Spleen (tissue), 11 donors: ENCODE measurements at regions not wholly inside any gene's neighbourhood (a gene's known extent, or its start where the extent isn't known, plus 50 kb on each side); places are given as distances from the start of the nearest gene placed in this dataset.

Source experiments
- DNase-seq: peaks from one replicate; pipeline ENCODE4 v3.0.0-alpha.2; 2020
- H3K27ac ChIP-seq, 8 donors: fragments of 200-600 bp; sonication (generic) in 7 of 8; 1 replicate in 4 of 8; 2 replicates in 4 of 8; pipeline versions ENCODE4 v1.5.0 to v1.8.0; 2016 to 2021; ENCODE audit warnings: inconsistent platforms in 4 of 8, mild to moderate bottlenecking in 4 of 8, moderate library complexity in 1 of 8
- H3K27me3 ChIP-seq, 7 donors: fragments of 200-600 bp; sonication (generic) in 6 of 7; replicated peaks in 1 of 7; 1 replicate in 4 of 7; 2 replicates in 3 of 7; pipeline versions ENCODE4 v1.5.0 to v1.8.0; 2016 to 2021; ENCODE audit warnings: inconsistent platforms in 3 of 7, mild to moderate bottlenecking in 1 of 7
- H3K36me3 ChIP-seq, 6 donors: fragments of 200-600 bp; sonication (generic) in 5 of 6; 1 replicate in 4 of 6; 2 replicates in 2 of 6; pipeline versions ENCODE4 v1.5.0 to v1.8.0; 2016 to 2021; ENCODE audit warnings: inconsistent platforms in 2 of 6
- H3K4me1 ChIP-seq, 6 donors: fragments of 200-600 bp; sonication (generic) in 5 of 6; 1 replicate in 3 of 6; 2 replicates in 3 of 6; pipeline versions ENCODE4 v1.5.0 to v1.8.0; 2016 to 2021; ENCODE audit warnings: inconsistent platforms in 3 of 6
- H3K4me3 ChIP-seq, 8 donors: fragments of 200-600 bp; sonication (generic) in 7 of 8; 1 replicate in 4 of 8; 2 replicates in 4 of 8; pipeline versions ENCODE4 v1.5.0 to v1.8.0; 2016 to 2021; ENCODE audit warnings: inconsistent platforms in 4 of 8, mild to moderate bottlenecking in 4 of 8, moderate library complexity in 2 of 8
- H3K9me3 ChIP-seq, 8 donors: fragments of 200-600 bp; sonication (generic) in 7 of 8; 1 replicate in 4 of 8; 2 replicates in 4 of 8; pipeline versions ENCODE4 v1.5.0 to v1.8.0; 2016 to 2021; ENCODE audit warnings: inconsistent platforms in 4 of 8
- POLR2A ChIP-seq, 3 donors: fragments of 450-650 bp; IDR thresholded peaks; one replicate each; pipeline ENCODE4 v1.5.1; 2017; ENCODE audit warnings: antibody characterized with exemption in 3 of 3, mild to moderate bottlenecking in 1 of 3
- POLR2AphosphoS5 ChIP-seq, 3 donors: sonication (generic); formaldehyde crosslinking; IDR thresholded peaks; one replicate each; pipeline ENCODE4 v1.5.1; 2017; ENCODE audit warnings: antibody characterized with exemption in 3 of 3
- WGBS, 5 donors: extraction: QIAGEN DNeasy Blood & Tissue Kit in 3 of 5; methylation state at CpG; one replicate each; pipeline versions ENCODE4 v1.1.5 to v1.1.7; 2013 to 2018; 5-methylcytosine and 5-hydroxymethylcytosine counted together
- intact Hi-C: fragments of 100-400 bp; cut with DNase I; formaldehyde crosslinking; loops from one replicate; pipeline ENCODE4 v1.15.0; 2023; ENCODE audit warnings: low total_unique reads
- TF ChIP-seq, protein P1 (sequence below), 11 experiments: fragments of 200-600 bp in 7 of 11; fragments of 450-650 bp in 4 of 11; sonication (generic) in 4 of 11; IDR thresholded peaks in 8 of 11; conservative IDR thresholded peaks in 3 of 11; 1 replicate in 7 of 11; 2 replicates in 4 of 11; pipeline versions ENCODE4 v1.4.0 to v1.8.0; 2016 to 2021; ENCODE audit warnings: antibody characterized with exemption in 11 of 11, inconsistent platforms in 4 of 11, mild to moderate bottlenecking in 1 of 11
- donor health status: healthy with polysubstance abuse.
- donor health status: DM: no; HTN: no; CAD: no; lungs with moderate emphysema.
- donor health status: DM: no; HTN: no; CAD: no.
- donor health status: Bipolar disorder and iron deficiency.
- donor health status: healthy.
- donor health status: DM: no; HTN: no; CAD: no.
- donor health status: DM: yes; HTN: yes; CAD: no.

DNA sequence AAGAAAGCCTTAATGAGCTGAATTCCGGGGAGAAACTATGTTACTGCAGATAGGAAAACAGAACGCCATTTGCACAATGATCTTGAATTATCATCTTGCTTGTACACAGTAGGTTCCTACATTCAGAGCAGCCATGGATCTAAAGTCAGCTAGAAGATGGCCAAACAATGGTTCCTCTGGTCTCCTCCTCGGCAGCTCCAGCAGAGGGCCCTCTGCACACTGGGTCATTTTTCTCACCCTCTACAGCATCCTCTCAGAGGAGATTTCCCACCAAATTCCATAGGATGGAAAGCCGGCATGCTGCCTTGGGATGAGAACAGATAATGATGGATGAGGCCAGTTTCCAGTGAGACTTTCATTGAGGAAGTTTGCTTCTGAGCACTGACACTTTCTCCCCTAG lies 308.5 kb upstream of the NFE2L3 start:
- peaks cover 0 to 4% (median 0%) of the 10 kb centered on the region in 6 donors for H3K4me1 ChIP-seq
- no peaks in the 10 kb centered on the region for H3K36me3 ChIP-seq
- WGBS, 5 donors: 82 to 91% (median 85%) methylated on average over 4 of the region's 4 CpGs
- TF ChIP-seq POLR2A (IDR thresholded peaks at IDR 0.05) (no peak), POLR2AphosphoS5 (IDR thresholded peaks at IDR 0.05) (no peak)
- TF ChIP-seq, protein P1, sequence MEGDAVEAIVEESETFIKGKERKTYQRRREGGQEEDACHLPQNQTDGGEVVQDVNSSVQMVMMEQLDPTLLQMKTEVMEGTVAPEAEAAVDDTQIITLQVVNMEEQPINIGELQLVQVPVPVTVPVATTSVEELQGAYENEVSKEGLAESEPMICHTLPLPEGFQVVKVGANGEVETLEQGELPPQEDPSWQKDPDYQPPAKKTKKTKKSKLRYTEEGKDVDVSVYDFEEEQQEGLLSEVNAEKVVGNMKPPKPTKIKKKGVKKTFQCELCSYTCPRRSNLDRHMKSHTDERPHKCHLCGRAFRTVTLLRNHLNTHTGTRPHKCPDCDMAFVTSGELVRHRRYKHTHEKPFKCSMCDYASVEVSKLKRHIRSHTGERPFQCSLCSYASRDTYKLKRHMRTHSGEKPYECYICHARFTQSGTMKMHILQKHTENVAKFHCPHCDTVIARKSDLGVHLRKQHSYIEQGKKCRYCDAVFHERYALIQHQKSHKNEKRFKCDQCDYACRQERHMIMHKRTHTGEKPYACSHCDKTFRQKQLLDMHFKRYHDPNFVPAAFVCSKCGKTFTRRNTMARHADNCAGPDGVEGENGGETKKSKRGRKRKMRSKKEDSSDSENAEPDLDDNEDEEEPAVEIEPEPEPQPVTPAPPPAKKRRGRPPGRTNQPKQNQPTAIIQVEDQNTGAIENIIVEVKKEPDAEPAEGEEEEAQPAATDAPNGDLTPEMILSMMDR (IDR thresholded peaks at IDR 0.05 in 8 of 11, conservative IDR thresholded peaks at IDR 0.05 in 3 of 11): no peak
- intact Hi-C loops: no loop called here
- no peak overlapping the region for H3K4me3 ChIP-seq
- DNase-seq: no peak
- H3K27me3 ChIP-seq: peaks cover 0 to 30% (median 0%) of the 10 kb centered on the region in 7 donors
- H3K27ac ChIP-seq: no peak overlapping the region
- H3K9me3 ChIP-seq: no peaks in the 10 kb centered on the region

DNA sequence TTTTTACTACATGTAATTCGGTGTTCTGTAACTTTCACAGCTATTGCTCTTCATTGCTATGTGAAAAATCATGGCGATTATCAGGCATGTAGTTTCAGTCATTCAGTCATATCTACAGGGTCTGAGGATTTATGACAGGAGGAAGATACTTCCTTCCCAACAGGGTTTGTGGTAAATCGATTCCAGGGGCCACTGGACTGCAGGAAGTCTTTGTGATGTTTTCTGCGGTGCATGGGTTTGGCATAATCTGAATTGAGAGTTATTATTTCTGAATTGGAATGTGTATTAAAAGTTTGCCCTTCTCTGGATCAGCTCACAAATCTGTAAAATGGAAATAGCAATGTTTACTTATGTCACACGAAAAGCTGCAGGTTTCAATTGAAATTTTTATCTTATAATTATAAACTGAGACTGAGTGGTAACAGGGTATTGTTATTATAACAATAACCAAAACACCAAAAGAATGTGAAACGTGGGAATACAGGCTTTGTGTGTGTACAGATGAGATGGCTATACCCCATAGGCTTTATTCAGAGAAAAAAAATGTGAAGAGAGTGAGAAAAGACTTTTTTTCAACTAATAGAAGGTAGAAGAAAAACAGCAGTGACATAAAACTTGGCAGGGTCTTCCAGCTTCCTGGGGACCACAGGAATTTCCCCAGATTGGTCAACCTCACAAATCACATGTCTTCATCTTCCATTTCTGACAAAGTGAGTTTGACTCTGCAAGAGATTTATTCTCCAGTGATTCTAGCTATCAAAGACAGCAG lies 307.7 kb upstream of the NFE2L3 start:
- H3K27me3 ChIP-seq: peaks cover 0 to 29% (median 0%) of the 10 kb centered on the region in 7 donors
- H3K27ac ChIP-seq: no peak overlapping the region
- H3K9me3 ChIP-seq: no peaks in the 10 kb centered on the region
- H3K4me1 ChIP-seq: peaks cover 0 to 4% (median 0%) of the 10 kb centered on the region in 6 donors
- intact Hi-C loops: no loop called here
- no peak overlapping the region for H3K4me3 ChIP-seq
- no peak for TF ChIP-seq POLR2A (IDR thresholded peaks at IDR 0.05)
- TF ChIP-seq, protein P1 (IDR thresholded peaks at IDR 0.05 in 8 of 11, conservative IDR thresholded peaks at IDR 0.05 in 3 of 11): no peak
- no peak for TF ChIP-seq POLR2AphosphoS5 (IDR thresholded peaks at IDR 0.05)
- H3K36me3 ChIP-seq: no peaks in the 10 kb centered on the region
- DNase-seq: no peak
- 26 to 32% (median 30%) methylated on average over 6 of the region's 6 CpGs for WGBS, 5 donors

DNA sequence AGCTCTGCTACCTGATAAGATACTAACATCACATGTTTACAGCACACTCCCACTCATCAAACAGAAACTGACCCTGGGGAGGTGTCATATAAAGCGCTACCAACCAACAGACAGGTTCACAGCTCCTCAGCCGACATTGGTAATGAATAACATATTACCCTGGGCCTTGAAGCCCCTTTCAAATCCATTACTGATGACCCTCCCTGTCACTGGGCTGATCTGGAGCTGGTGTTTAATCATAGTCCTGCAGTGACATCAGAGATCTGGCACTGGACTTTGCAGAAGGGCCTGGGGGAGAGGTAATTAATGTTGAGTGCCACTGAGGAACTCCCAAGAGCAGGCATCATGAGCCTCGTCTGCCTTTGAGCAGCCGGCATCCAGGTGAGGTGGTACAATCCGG lies 306.5 kb upstream of the NFE2L3 start:
- intact Hi-C loops: no loop called here
- H3K27me3 ChIP-seq: peaks cover 0 to 35% (median 0%) of the 10 kb centered on the region in 7 donors
- H3K36me3 ChIP-seq: no peaks in the 10 kb centered on the region
- DNase-seq: no peak
- no peak overlapping the region for H3K4me3 ChIP-seq
- peaks cover 0 to 4% (median 0%) of the 10 kb centered on the region in 6 donors for H3K4me1 ChIP-seq
- 80 to 90% (median 86%) methylated on average over 4 to 5 of the region's 5 CpGs for WGBS, 5 donors
- no peaks in the 10 kb centered on the region for H3K9me3 ChIP-seq
- H3K27ac ChIP-seq: no peak overlapping the region
- no peak for TF ChIP-seq POLR2AphosphoS5 (IDR thresholded peaks at IDR 0.05)
- TF ChIP-seq, protein P1 (IDR thresholded peaks at IDR 0.05 in 8 of 11, conservative IDR thresholded peaks at IDR 0.05 in 3 of 11): no peak
- no peak for TF ChIP-seq POLR2A (IDR thresholded peaks at IDR 0.05)

DNA sequence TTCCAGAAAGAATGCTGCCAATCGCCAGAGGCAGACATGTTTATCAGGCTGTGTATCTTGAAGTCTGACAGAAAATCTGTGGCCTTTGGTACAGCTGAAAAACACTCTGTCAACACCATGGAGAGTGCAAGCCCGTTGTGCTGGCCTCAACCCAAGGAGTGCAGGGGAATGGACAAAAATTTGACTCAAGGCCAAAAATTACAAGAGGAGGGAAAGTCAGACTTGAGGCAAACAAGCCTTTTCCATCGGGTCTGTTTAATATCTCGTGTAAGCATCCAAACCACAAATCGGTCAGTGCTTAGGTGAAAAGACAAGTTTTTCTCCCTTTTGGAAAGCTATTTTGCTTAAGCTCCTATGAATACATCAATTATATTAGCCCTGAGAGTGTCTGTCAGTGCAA lies 305.3 kb upstream of the NFE2L3 start:
- 49 to 78% (median 65%) methylated on average over 5 of the region's 5 CpGs for WGBS, 5 donors
- peaks cover under 1 to 16% (median 4%) of the 10 kb centered on the region in 6 donors for H3K4me1 ChIP-seq
- no peak overlapping the region for H3K4me3 ChIP-seq
- no peaks in the 10 kb centered on the region for H3K36me3 ChIP-seq
- no peak for DNase-seq
- intact Hi-C loops: no loop called here
- H3K27me3 ChIP-seq: peaks cover 0 to 47% (median 10%) of the 10 kb centered on the region in 7 donors
- peak overlapping the region in 2 of 8 donors; percentile 17 to 27 for H3K27ac ChIP-seq
- no peaks in the 10 kb centered on the region for H3K9me3 ChIP-seq
- TF ChIP-seq, protein P1 (IDR thresholded peaks at IDR 0.05 in 8 of 11, conservative IDR thresholded peaks at IDR 0.05 in 3 of 11): no peak
- TF ChIP-seq POLR2AphosphoS5 (IDR thresholded peaks at IDR 0.05) (no peak), POLR2A (IDR thresholded peaks at IDR 0.05) (no peak)
